ENCODE measurements at regions not wholly inside any gene's neighbourhood (a gene's known extent, or its start where the extent isn't known, plus 50 kb on each side); places are given as distances from the start of the nearest gene placed in this dataset.

GRCh38 chr9:118303216-118303615 is 599.0 kb downstream of the TLR4 start:
- no peaks in the 10 kb centered on the region for H3K36me3 ChIP-seq (ENCODE audit: control insufficient read depth in 2 of 3, insufficient read depth in 3 of 3, low read length in 3 of 3)
- H3K36me3 Mint-ChIP-seq: no peaks in the 10 kb centered on the region
- H3K27me3 ChIP-seq (ENCODE audit: control insufficient read depth in 2 of 2, insufficient read depth in 2 of 2, low read length in 2 of 2): no peaks in the 10 kb centered on the region
- H3K9me3 Mint-ChIP-seq: peaks cover 0 to 13% (median under 1%) of the 10 kb centered on the region in 11 donors
- DNase-seq (no peak), ATAC-seq (no peak)
- H3K4me1 ChIP-seq (ENCODE audit: control insufficient read depth in 2 of 2, insufficient read depth in 2 of 2, low read length in 2 of 2): no peaks in the 10 kb centered on the region
- H3K27ac ChIP-seq (ENCODE audit: low read depth, low read length): no peak overlapping the region
- ChIA-PET POLR2A (no interaction called here), CTCF (no interaction called here)
- H3K4me3 ChIP-seq (ENCODE audit: low read length): no peak overlapping the region
- H3K9me3 ChIP-seq (ENCODE audit: control insufficient read depth in 2 of 3, low read length in 3 of 3): no peaks in the 10 kb centered on the region
- H3K27me3 Mint-ChIP-seq: peaks cover 0 to 9% (median 5%) of the 10 kb centered on the region in 5 donors
- no peaks in the 10 kb centered on the region for H3K4me1 Mint-ChIP-seq
- intact Hi-C loops (cut with micrococcal nuclease): no loop called here
- H3K4me3 Mint-ChIP-seq: no peak overlapping the region
- no peak overlapping the region for H3K27ac Mint-ChIP-seq

- no peak for ATAC-seq
- H3K27ac ChIP-seq (ENCODE audit: low read depth, low read length): no peak overlapping the region
- H3K9me3 ChIP-seq (ENCODE audit: control insufficient read depth in 2 of 3, low read length in 3 of 3): no peaks in the 10 kb centered on the region
- no peak overlapping the region for H3K4me3 ChIP-seq (ENCODE audit: low read length)
- no peaks in the 10 kb centered on the region for H3K4me1 ChIP-seq (ENCODE audit: control insufficient read depth in 2 of 2, insufficient read depth in 2 of 2, low read length in 2 of 2)
- H3K27me3 ChIP-seq (ENCODE audit: control insufficient read depth in 2 of 2, insufficient read depth in 2 of 2, low read length in 2 of 2): no peaks in the 10 kb centered on the region
- Mint-ChIP-seq H3K36me3 (no peaks in the 10 kb centered on the region), H3K27me3 (peaks cover 0 to 9% (median 5%) of the 10 kb centered on the region in 5 donors), H3K9me3 (peaks cover 0 to 13% (median 0%) of the 10 kb centered on the region in 11 donors), H3K4me1 (no peaks in the 10 kb centered on the region), H3K4me3 (no peak overlapping the region), H3K27ac (no peak overlapping the region)
- no peak for DNase-seq
- ChIA-PET CTCF (no interaction called here), POLR2A (no interaction called here)
- intact Hi-C loops (cut with micrococcal nuclease): no loop called here
- H3K36me3 ChIP-seq (ENCODE audit: control insufficient read depth in 2 of 3, insufficient read depth in 3 of 3, low read length in 3 of 3): no peaks in the 10 kb centered on the region
Measured at GRCh38 chr9:118305331-118305730, 601.1 kb downstream of the TLR4 start.

DNA sequence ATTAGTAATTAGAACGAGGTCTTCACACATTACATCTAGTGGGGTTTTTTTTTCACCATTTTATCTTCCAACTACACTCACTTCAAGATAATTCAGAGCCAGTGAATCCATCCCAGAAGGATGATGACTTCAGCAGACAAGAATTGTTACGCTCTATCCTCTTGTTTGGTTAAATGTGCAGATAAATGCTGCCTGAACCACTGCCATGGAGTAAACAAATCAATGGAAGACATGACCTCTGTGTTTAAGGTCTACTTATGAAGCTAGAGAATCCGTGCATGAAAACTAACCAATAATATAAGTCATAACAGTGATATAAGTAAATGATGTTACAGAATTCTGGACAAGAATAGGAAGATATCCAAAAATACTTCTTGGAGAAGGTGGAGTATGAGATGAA is 602.6 kb downstream of the TLR4 start:
- Mint-ChIP-seq H3K4me1 (no peaks in the 10 kb centered on the region), H3K9me3 (peaks cover 0 to 13% (median 0%) of the 10 kb centered on the region in 11 donors), H3K27ac (no peak overlapping the region), H3K4me3 (no peak overlapping the region), H3K27me3 (peaks cover 0 to 9% (median 5%) of the 10 kb centered on the region in 5 donors), H3K36me3 (no peaks in the 10 kb centered on the region)
- ChIA-PET CTCF (interaction anchor here (0.6 kb wide), 1 partner anchor 209 kb away, joined by 4 read pairs; no protein-coding TSS in a partner anchor), POLR2A (no interaction called here)
- intact Hi-C loops (cut with micrococcal nuclease): no loop called here
- H3K9me3 ChIP-seq (ENCODE audit: control insufficient read depth in 2 of 3, low read length in 3 of 3): no peaks in the 10 kb centered on the region
- H3K27me3 ChIP-seq (ENCODE audit: control insufficient read depth in 2 of 2, insufficient read depth in 2 of 2, low read length in 2 of 2): no peaks in the 10 kb centered on the region
- H3K4me1 ChIP-seq (ENCODE audit: control insufficient read depth in 2 of 2, insufficient read depth in 2 of 2, low read length in 2 of 2): no peaks in the 10 kb centered on the region
- no peak overlapping the region for H3K4me3 ChIP-seq (ENCODE audit: low read length)
- no peak overlapping the region for H3K27ac ChIP-seq (ENCODE audit: low read depth, low read length)
- no peak for DNase-seq
- no peaks in the 10 kb centered on the region for H3K36me3 ChIP-seq (ENCODE audit: control insufficient read depth in 2 of 3, insufficient read depth in 3 of 3, low read length in 3 of 3)
- no peak for ATAC-seq

- POLR2A ChIA-PET: no interaction called here
- H3K9me3 Mint-ChIP-seq: peaks cover 0 to 13% (median 0%) of the 10 kb centered on the region in 11 donors
Measured at GRCh38 chr9:118313965-118314364, 609.8 kb downstream of the TLR4 start.

GRCh38 chr9:118316831-118317343 is 612.7 kb downstream of the TLR4 start:
- Histone ChIP-seq H3K4me3 (ENCODE audit: low read length) (no peak overlapping the region), H3K27me3 (ENCODE audit: control insufficient read depth in 2 of 2, insufficient read depth in 2 of 2, low read length in 2 of 2) (no peaks in the 10 kb centered on the region), H3K36me3 (ENCODE audit: control insufficient read depth in 2 of 3, insufficient read depth in 3 of 3, low read length in 3 of 3) (no peaks in the 10 kb centered on the region), H3K4me1 (ENCODE audit: control insufficient read depth in 2 of 2, insufficient read depth in 2 of 2, low read length in 2 of 2) (no peaks in the 10 kb centered on the region), H3K27ac (ENCODE audit: low read depth, low read length) (no peak overlapping the region), H3K9me3 (ENCODE audit: control insufficient read depth in 2 of 3, low read length in 3 of 3) (no peaks in the 10 kb centered on the region)
- peaks cover 0 to 13% (median 0%) of the 10 kb centered on the region in 11 donors for H3K9me3 Mint-ChIP-seq
- H3K36me3 Mint-ChIP-seq: no peaks in the 10 kb centered on the region
- no peak overlapping the region for H3K27ac Mint-ChIP-seq
- H3K4me3 Mint-ChIP-seq: no peak overlapping the region
- DNase-seq: no peak
- CTCF ChIA-PET: no interaction called here
- intact Hi-C loops (cut with micrococcal nuclease): no loop called here
- H3K27me3 Mint-ChIP-seq: peaks cover 0 to 5% (median 0%) of the 10 kb centered on the region in 5 donors
- POLR2A ChIA-PET: no interaction called here
- H3K4me1 Mint-ChIP-seq: no peaks in the 10 kb centered on the region
- no peak for ATAC-seq

More at GRCh38 chr9:118313965-118314364, 609.8 kb downstream of the TLR4 start:
- no peak overlapping the region for H3K4me3 Mint-ChIP-seq
- H3K4me1 Mint-ChIP-seq: no peaks in the 10 kb centered on the region
- peaks cover 0 to 5% (median 0%) of the 10 kb centered on the region in 5 donors for H3K27me3 Mint-ChIP-seq
- H3K36me3 ChIP-seq (ENCODE audit: control insufficient read depth in 2 of 3, insufficient read depth in 3 of 3, low read length in 3 of 3): no peaks in the 10 kb centered on the region
- intact Hi-C loops (cut with micrococcal nuclease): no loop called here
- no peak overlapping the region for H3K27ac ChIP-seq (ENCODE audit: low read depth, low read length)
- H3K36me3 Mint-ChIP-seq: no peaks in the 10 kb centered on the region
- no peaks in the 10 kb centered on the region for H3K4me1 ChIP-seq (ENCODE audit: control insufficient read depth in 2 of 2, insufficient read depth in 2 of 2, low read length in 2 of 2)
- ATAC-seq (no peak), DNase-seq (no peak)
- CTCF ChIA-PET: no interaction called here
- H3K27ac Mint-ChIP-seq: no peak overlapping the region
- H3K4me3 ChIP-seq (ENCODE audit: low read length): no peak overlapping the region
- H3K27me3 ChIP-seq (ENCODE audit: control insufficient read depth in 2 of 2, insufficient read depth in 2 of 2, low read length in 2 of 2): no peaks in the 10 kb centered on the region
- H3K9me3 ChIP-seq (ENCODE audit: control insufficient read depth in 2 of 3, low read length in 3 of 3): no peaks in the 10 kb centered on the region

- Mint-ChIP-seq H3K4me1 (no peaks in the 10 kb centered on the region), H3K4me3 (no peak overlapping the region), H3K27ac (no peak overlapping the region), H3K9me3 (peaks cover 0 to 14% (median 0%) of the 10 kb centered on the region in 11 donors), H3K36me3 (no peaks in the 10 kb centered on the region), H3K27me3 (peaks cover 0 to 5% (median 0%) of the 10 kb centered on the region in 5 donors)
- H3K27ac ChIP-seq (ENCODE audit: low read depth, low read length): no peak overlapping the region
- intact Hi-C loops (cut with micrococcal nuclease): no loop called here
- H3K27me3 ChIP-seq (ENCODE audit: control insufficient read depth in 2 of 2, insufficient read depth in 2 of 2, low read length in 2 of 2): no peaks in the 10 kb centered on the region
- no peaks in the 10 kb centered on the region for H3K9me3 ChIP-seq (ENCODE audit: control insufficient read depth in 2 of 3, low read length in 3 of 3)
- H3K36me3 ChIP-seq (ENCODE audit: control insufficient read depth in 2 of 3, insufficient read depth in 3 of 3, low read length in 3 of 3): no peaks in the 10 kb centered on the region
- H3K4me3 ChIP-seq (ENCODE audit: low read length): no peak overlapping the region
- ATAC-seq (no peak), DNase-seq (no peak)
- POLR2A ChIA-PET: no interaction called here
- CTCF ChIA-PET: no interaction called here
- no peaks in the 10 kb centered on the region for H3K4me1 ChIP-seq (ENCODE audit: control insufficient read depth in 2 of 2, insufficient read depth in 2 of 2, low read length in 2 of 2)
Measured at GRCh38 chr9:118318770-118319431, 614.7 kb downstream of the TLR4 start.

- Histone ChIP-seq H3K27me3 (ENCODE audit: control insufficient read depth in 2 of 2, insufficient read depth in 2 of 2, low read length in 2 of 2) (no peaks in the 10 kb centered on the region), H3K27ac (ENCODE audit: low read depth, low read length) (no peak overlapping the region), H3K36me3 (ENCODE audit: control insufficient read depth in 2 of 3, insufficient read depth in 3 of 3, low read length in 3 of 3) (no peaks in the 10 kb centered on the region), H3K9me3 (ENCODE audit: control insufficient read depth in 2 of 3, low read length in 3 of 3) (no peaks in the 10 kb centered on the region), H3K4me1 (ENCODE audit: control insufficient read depth in 2 of 2, insufficient read depth in 2 of 2, low read length in 2 of 2) (no peaks in the 10 kb centered on the region), H3K4me3 (ENCODE audit: low read length) (no peak overlapping the region)
- no peak for ATAC-seq
- Mint-ChIP-seq H3K4me1 (no peaks in the 10 kb centered on the region), H3K36me3 (no peaks in the 10 kb centered on the region), H3K27me3 (peaks cover 0 to 5% (median 0%) of the 10 kb centered on the region in 5 donors), H3K27ac (no peak overlapping the region), H3K9me3 (peaks cover 0 to 12% (median 2%) of the 10 kb centered on the region in 11 donors), H3K4me3 (no peak overlapping the region)
- DNase-seq: no peak
- POLR2A ChIA-PET: no interaction called here
- intact Hi-C loops (cut with micrococcal nuclease): no loop called here
- CTCF ChIA-PET: no interaction called here
Measured at GRCh38 chr9:118321788-118322187, 617.6 kb downstream of the TLR4 start.

All from naive thymus-derived CD4-positive, alpha-beta T cell (primary cell).